ENCODE measurements at regions not wholly inside any gene's neighbourhood (a gene's known extent, or its start where the extent isn't known, plus 50 kb on each side); places are given as distances from the start of the nearest gene placed in this dataset.

- TF ChIP-seq CTCF (IDR thresholded peaks at IDR 0.05) (no peak), POLR2A (IDR thresholded peaks at IDR 0.05) (no peak)
These were observed 1189.1 kb downstream of the GRIK2 start for GRCh38 chr6:102582569-102582968.
